ENCODE measurements at regions not wholly inside any gene's neighbourhood (a gene's known extent, or its start where the extent isn't known, plus 50 kb on each side); places are given as distances from the start of the nearest gene placed in this dataset.

DNA sequence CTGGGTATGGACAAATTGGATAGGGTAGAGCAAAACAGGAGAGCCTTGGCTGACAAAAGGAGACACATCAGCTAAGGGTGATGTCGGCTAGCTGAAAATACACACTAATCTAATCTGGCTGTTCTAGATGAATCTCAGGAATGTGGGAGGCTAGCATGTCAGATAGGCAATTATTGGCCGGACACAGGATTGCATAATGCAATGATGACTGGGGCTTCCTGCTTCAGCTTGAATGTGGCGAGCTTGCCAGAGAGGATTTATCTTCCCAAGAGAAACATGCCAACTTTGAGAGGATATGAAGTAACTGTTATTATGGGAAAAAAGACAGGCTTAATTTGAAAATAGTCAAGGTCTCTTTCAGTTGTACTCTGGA is 102.4 kb downstream of the TRIB2 start:
- intact Hi-C loops (cut with micrococcal nuclease), result no loop called here
- Histone ChIP-seq H3K36me3 (ENCODE audit: control insufficient read depth, insufficient read depth, low read length) (no peaks in the 10 kb centered on the region), H3K4me3 (ENCODE audit: low read length) (no peak overlapping the region), H3K9me3 (ENCODE audit: control insufficient read depth, insufficient read depth, low read length) (no peaks in the 10 kb centered on the region), H3K27ac (ENCODE audit: low read length) (no peak overlapping the region), H3K27me3 (ENCODE audit: control insufficient read depth, insufficient read depth, low read length) (no peaks in the 10 kb centered on the region), H3K4me1 (ENCODE audit: control insufficient read depth, insufficient read depth, low read length) (no peaks in the 10 kb centered on the region)
- ATAC-seq (no peak), DNase-seq (no peak)
- Mint-ChIP-seq H3K4me3 (no peak overlapping the region), H3K27ac (no peak overlapping the region), H3K27me3 (ENCODE audit: low read depth in 2 of 2) (peaks cover 6 to 7% of the 10 kb centered on the region in 2 donors), H3K4me1 (peaks cover 10 to 13% of the 10 kb centered on the region in 2 donors), H3K9me3 (no peaks in the 10 kb centered on the region), H3K36me3 (no peaks in the 10 kb centered on the region)
- TF ChIP-seq CTCF (IDR thresholded peaks at IDR 0.05), result no peak
- WGBS (ENCODE audit: insufficient coverage), result 76% methylated on average over 3 of the region's 3 CpGs

DNA sequence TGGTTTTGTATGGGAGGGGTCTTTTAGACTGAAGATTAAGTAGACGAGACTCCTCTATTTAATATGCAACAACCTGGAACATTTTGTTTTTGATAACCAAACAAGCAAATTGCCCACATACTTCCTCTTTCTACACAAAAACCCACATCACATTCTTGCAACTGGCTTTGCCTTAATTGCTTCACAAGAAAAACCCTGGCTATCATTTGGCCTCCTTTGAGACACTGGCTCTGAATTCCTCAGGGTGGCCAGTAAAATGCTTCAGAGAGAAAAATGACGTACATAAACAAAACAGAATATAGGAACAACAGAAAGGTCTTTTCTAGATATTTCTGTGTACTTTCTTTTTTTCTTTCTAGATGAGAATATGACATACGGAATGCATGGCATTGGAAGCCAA is 103.0 kb downstream of the TRIB2 start:
- WGBS (ENCODE audit: insufficient coverage), result 35% methylated on average over 2 of the region's 3 CpGs
- Mint-ChIP-seq H3K4me1 (peaks cover 10 to 13% of the 10 kb centered on the region in 2 donors), H3K27me3 (ENCODE audit: low read depth in 2 of 2) (peaks cover 6 to 8% of the 10 kb centered on the region in 2 donors), H3K27ac (no peak overlapping the region), H3K36me3 (no peaks in the 10 kb centered on the region), H3K4me3 (no peak overlapping the region), H3K9me3 (no peaks in the 10 kb centered on the region)
- ATAC-seq (no peak), DNase-seq (no peak)
- H3K27ac ChIP-seq (ENCODE audit: low read length), result no peak overlapping the region
- H3K4me3 ChIP-seq (ENCODE audit: low read length), result no peak overlapping the region
- no peak for TF ChIP-seq CTCF (IDR thresholded peaks at IDR 0.05)
- intact Hi-C loops (cut with micrococcal nuclease), result no loop called here
- no peaks in the 10 kb centered on the region for H3K9me3 ChIP-seq (ENCODE audit: control insufficient read depth, insufficient read depth, low read length)
- no peaks in the 10 kb centered on the region for H3K27me3 ChIP-seq (ENCODE audit: control insufficient read depth, insufficient read depth, low read length)
- no peaks in the 10 kb centered on the region for H3K4me1 ChIP-seq (ENCODE audit: control insufficient read depth, insufficient read depth, low read length)
- no peaks in the 10 kb centered on the region for H3K36me3 ChIP-seq (ENCODE audit: control insufficient read depth, insufficient read depth, low read length)

- Histone ChIP-seq H3K27me3 (ENCODE audit: control insufficient read depth, insufficient read depth, low read length) (no peaks in the 10 kb centered on the region), H3K4me1 (ENCODE audit: control insufficient read depth, insufficient read depth, low read length) (no peaks in the 10 kb centered on the region), H3K36me3 (ENCODE audit: control insufficient read depth, insufficient read depth, low read length) (no peaks in the 10 kb centered on the region), H3K9me3 (ENCODE audit: control insufficient read depth, insufficient read depth, low read length) (no peaks in the 10 kb centered on the region), H3K4me3 (ENCODE audit: low read length) (no peak overlapping the region), H3K27ac (ENCODE audit: low read length) (no peak overlapping the region)
- no peak for TF ChIP-seq CTCF (IDR thresholded peaks at IDR 0.05)
- Mint-ChIP-seq H3K27ac (no peak overlapping the region), H3K9me3 (no peaks in the 10 kb centered on the region), H3K4me1 (peaks cover 10 to 13% of the 10 kb centered on the region in 2 donors), H3K4me3 (no peak overlapping the region), H3K36me3 (no peaks in the 10 kb centered on the region), H3K27me3 (ENCODE audit: low read depth in 2 of 2) (peaks cover 6 to 8% of the 10 kb centered on the region in 2 donors)
- no peak for ATAC-seq
- no peak for DNase-seq
- WGBS (ENCODE audit: insufficient coverage), result 81% methylated on average over 1 of the region's 1 CpG
- intact Hi-C loops (cut with micrococcal nuclease), result no loop called here
These were observed 104.9 kb downstream of the TRIB2 start for GRCh38 chr2:12821656-12822055.

- no peak overlapping the region for H3K27ac ChIP-seq (ENCODE audit: low read length)
- H3K9me3 Mint-ChIP-seq, result no peaks in the 10 kb centered on the region
- H3K27ac Mint-ChIP-seq, result no peak overlapping the region
- no peak for DNase-seq
- ATAC-seq, result no peak
- no peak for TF ChIP-seq CTCF (IDR thresholded peaks at IDR 0.05)
- no peaks in the 10 kb centered on the region for H3K9me3 ChIP-seq (ENCODE audit: control insufficient read depth, insufficient read depth, low read length)
- H3K36me3 ChIP-seq (ENCODE audit: control insufficient read depth, insufficient read depth, low read length), result no peaks in the 10 kb centered on the region
- no peaks in the 10 kb centered on the region for H3K27me3 ChIP-seq (ENCODE audit: control insufficient read depth, insufficient read depth, low read length)
- H3K4me3 Mint-ChIP-seq, result no peak overlapping the region
- peaks cover 7 to 12% of the 10 kb centered on the region in 2 donors for H3K4me1 Mint-ChIP-seq
- H3K36me3 Mint-ChIP-seq, result no peaks in the 10 kb centered on the region
- WGBS (ENCODE audit: insufficient coverage), result 94% methylated on average over 3 of the region's 3 CpGs
- H3K4me3 ChIP-seq (ENCODE audit: low read length), result no peak overlapping the region
- H3K27me3 Mint-ChIP-seq (ENCODE audit: low read depth in 2 of 2), result peaks cover 6 to 8% of the 10 kb centered on the region in 2 donors
- H3K4me1 ChIP-seq (ENCODE audit: control insufficient read depth, insufficient read depth, low read length), result no peaks in the 10 kb centered on the region
- intact Hi-C loops (cut with micrococcal nuclease), result no loop called here
These were observed 107.6 kb downstream of the TRIB2 start for GRCh38 chr2:12824351-12824777.

All from natural killer cell (primary cell).